ENCODE measurements at regions not wholly inside any gene's neighbourhood (a gene's known extent, or its start where the extent isn't known, plus 50 kb on each side); places are given as distances from the start of the nearest gene placed in this dataset.

DNA sequence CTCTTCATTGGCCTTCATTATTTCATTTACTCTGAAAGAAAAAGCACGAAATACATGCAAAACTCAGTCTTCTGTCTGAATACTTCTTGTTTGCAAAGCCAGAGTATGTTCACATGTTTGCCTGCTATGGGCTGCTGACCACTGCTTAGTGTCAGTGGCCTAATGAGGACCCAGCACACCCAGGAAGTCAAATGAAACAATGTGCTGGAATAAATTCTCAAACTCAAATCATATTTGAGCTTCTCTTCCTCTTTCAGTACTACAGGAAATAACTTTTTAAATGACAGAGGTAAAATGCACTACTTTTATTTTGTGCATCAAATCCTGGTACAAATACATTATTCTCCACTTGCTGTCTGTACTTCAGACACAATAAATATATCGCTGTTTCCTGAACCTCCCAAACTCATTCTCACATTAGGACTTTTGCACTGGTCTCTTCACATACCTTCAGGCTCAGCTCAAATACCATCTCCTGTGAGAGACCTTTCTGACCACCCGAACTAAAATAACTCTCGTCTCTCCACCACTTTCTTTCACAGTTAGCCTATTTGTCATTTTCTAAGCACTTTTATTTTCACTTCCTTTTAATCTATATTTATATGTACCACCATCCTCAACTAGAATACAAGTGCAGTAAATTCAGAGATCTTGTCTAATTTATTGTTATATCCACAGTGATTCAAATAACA, 176.8 kb downstream of the TUSC7 start:
- Histone ChIP-seq H2AK5ac (ENCODE audit: low read depth, low read length) (no peak overlapping the region), H4K91ac (ENCODE audit: low read depth, low read length, poor library complexity) (no peak overlapping the region), H3K9ac (ENCODE audit: low read depth, low read length, poor library complexity) (no peak overlapping the region), H3K4me1 (ENCODE audit: control insufficient read depth in 2 of 2, insufficient read depth in 1 of 2, low read depth in 1 of 2, low read length in 2 of 2) (no peaks in the 10 kb centered on the region), H3K4ac (ENCODE audit: low read length) (no peak overlapping the region), H3K18ac (ENCODE audit: low read length) (no peak overlapping the region), H3K4me2 (ENCODE audit: insufficient read depth, low read length, poor library complexity, severe bottlenecking) (no peak overlapping the region), H4K8ac (ENCODE audit: low read depth, low read length) (no peak overlapping the region), H2BK15ac (ENCODE audit: low read length) (no peak overlapping the region), H2BK5ac (ENCODE audit: low read length) (no peak overlapping the region), H3K9me3 (replicated peaks in 1 of 2; ENCODE audit: control insufficient read depth in 2 of 2, insufficient read depth in 1 of 2, low read depth in 1 of 2, low read length in 2 of 2) (no peaks in the 10 kb centered on the region), H3K27me3 (ENCODE audit: control insufficient read depth in 3 of 3, insufficient read depth in 3 of 3, low read depth in 1 of 3, low read length in 3 of 3) (no peaks in the 10 kb centered on the region), H3K23ac (ENCODE audit: low read depth, low read length, poor library complexity) (no peak overlapping the region), H3K4me3 (ENCODE audit: low read length in 2 of 2) (no peak overlapping the region), H3K36me3 (replicated peaks in 1 of 2; ENCODE audit: control insufficient read depth in 2 of 2, insufficient read depth in 2 of 2, low read length in 2 of 2) (no peaks in the 10 kb centered on the region), H3K79me1 (ENCODE audit: low read depth, low read length) (no peaks in the 10 kb centered on the region), H3K27ac (replicated peaks; ENCODE audit: low read length) (no peak overlapping the region), H2BK120ac (ENCODE audit: low read depth, low read length) (no peak overlapping the region), H2BK12ac (ENCODE audit: low read length) (no peak overlapping the region), H3K14ac (ENCODE audit: low read length) (no peak overlapping the region), H2AFZ (ENCODE audit: low read length) (no peak overlapping the region)
- WGBS, 2 donors (ENCODE audit: extremely low coverage in 2 of 2, insufficient read length in 2 of 2, insufficient replicate concordance in 1 of 2), result no CpG with 5 or more reads among the region's 4 CpGs
- no peak for DNase-seq (ENCODE audit: low spot score)

DNA sequence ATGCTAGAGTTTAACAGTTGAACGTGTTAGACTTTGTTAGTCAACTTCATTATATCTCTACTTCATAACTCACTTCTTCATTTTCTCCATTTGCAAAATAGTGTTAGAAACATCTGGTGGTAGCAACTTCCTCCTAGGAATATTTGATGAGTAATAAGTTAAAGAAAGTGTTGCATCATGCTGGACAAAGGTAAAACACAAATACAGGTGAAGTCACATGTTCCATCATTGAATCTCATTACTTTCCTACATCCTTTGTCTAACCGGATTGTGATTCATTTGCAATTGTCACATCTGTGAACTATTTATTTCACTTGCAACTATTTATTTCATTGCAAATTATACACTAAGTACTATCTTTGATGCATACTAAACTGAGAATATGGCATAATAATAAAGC, 186.5 kb downstream of the TUSC7 start:
- no CpG with 5 or more reads among the region's 2 CpGs for WGBS, 2 donors (ENCODE audit: extremely low coverage in 2 of 2, insufficient read length in 2 of 2, insufficient replicate concordance in 1 of 2)
- Histone ChIP-seq H3K27me3 (ENCODE audit: control insufficient read depth in 3 of 3, insufficient read depth in 3 of 3, low read depth in 1 of 3, low read length in 3 of 3) (no peaks in the 10 kb centered on the region), H3K18ac (ENCODE audit: low read length) (no peak overlapping the region), H3K9me3 (replicated peaks in 1 of 2; ENCODE audit: control insufficient read depth in 2 of 2, insufficient read depth in 1 of 2, low read depth in 1 of 2, low read length in 2 of 2) (no peaks in the 10 kb centered on the region), H3K79me1 (ENCODE audit: low read depth, low read length) (no peaks in the 10 kb centered on the region), H3K4ac (ENCODE audit: low read length) (no peak overlapping the region), H3K4me1 (ENCODE audit: control insufficient read depth in 2 of 2, insufficient read depth in 1 of 2, low read depth in 1 of 2, low read length in 2 of 2) (no peaks in the 10 kb centered on the region), H3K4me2 (ENCODE audit: insufficient read depth, low read length, poor library complexity, severe bottlenecking) (no peak overlapping the region), H3K14ac (ENCODE audit: low read length) (no peak overlapping the region), H2BK120ac (ENCODE audit: low read depth, low read length) (no peak overlapping the region), H2BK15ac (ENCODE audit: low read length) (no peak overlapping the region), H4K8ac (ENCODE audit: low read depth, low read length) (no peak overlapping the region), H2BK5ac (ENCODE audit: low read length) (no peak overlapping the region), H3K36me3 (replicated peaks in 1 of 2; ENCODE audit: control insufficient read depth in 2 of 2, insufficient read depth in 2 of 2, low read length in 2 of 2) (no peaks in the 10 kb centered on the region), H3K4me3 (ENCODE audit: low read length in 2 of 2) (no peak overlapping the region), H2AFZ (ENCODE audit: low read length) (no peak overlapping the region), H2BK12ac (ENCODE audit: low read length) (no peak overlapping the region), H2AK5ac (ENCODE audit: low read depth, low read length) (no peak overlapping the region), H3K23ac (ENCODE audit: low read depth, low read length, poor library complexity) (no peak overlapping the region), H4K91ac (ENCODE audit: low read depth, low read length, poor library complexity) (no peak overlapping the region), H3K9ac (ENCODE audit: low read depth, low read length, poor library complexity) (no peak overlapping the region), H3K27ac (replicated peaks; ENCODE audit: low read length) (no peak overlapping the region)
- DNase-seq (ENCODE audit: low spot score), result no peak

DNA sequence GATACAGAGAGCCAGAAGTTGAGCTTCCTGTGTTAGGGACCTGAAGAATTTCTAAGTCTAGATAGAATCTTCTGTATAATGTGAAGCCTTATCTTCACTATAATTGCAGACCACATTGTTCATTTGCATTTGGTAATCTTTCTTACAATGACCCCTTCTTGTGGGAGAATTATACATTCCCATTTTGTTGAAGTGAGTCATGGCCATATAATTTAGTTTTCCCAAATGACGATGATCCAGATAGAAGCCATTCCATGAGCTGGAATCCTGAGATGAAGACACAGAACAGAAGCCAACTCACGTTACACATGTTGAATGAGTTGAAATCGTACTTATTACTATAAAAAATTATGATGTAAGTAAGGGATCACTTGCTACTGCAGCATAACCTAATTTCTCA, 187.8 kb downstream of the TUSC7 start:
- no peak overlapping the region for H2AFZ ChIP-seq (ENCODE audit: low read length)

DNA sequence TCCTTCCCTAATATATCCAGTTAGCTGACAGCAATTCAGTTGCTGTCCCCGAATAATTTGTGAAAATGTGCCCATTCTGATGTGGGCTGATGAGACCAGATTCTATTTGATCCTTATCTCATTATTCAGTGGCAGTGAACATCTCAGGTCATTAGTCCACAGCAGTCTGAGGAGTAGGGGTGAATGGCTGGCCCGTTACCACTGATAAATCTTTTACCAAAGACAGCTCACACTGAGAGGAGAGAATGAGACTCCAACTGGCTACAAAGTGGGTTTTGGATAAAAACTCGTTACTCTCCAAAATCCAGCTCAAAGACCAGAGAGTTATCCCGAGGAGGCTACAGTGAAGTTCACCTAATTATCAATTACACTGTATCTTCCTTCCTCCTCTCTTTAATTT, 189.7 kb downstream of the TUSC7 start:
- Histone ChIP-seq H3K36me3 (replicated peaks in 1 of 2; ENCODE audit: control insufficient read depth in 2 of 2, insufficient read depth in 2 of 2, low read length in 2 of 2) (no peaks in the 10 kb centered on the region), H3K9me3 (replicated peaks in 1 of 2; ENCODE audit: control insufficient read depth in 2 of 2, insufficient read depth in 1 of 2, low read depth in 1 of 2, low read length in 2 of 2) (no peaks in the 10 kb centered on the region), H2AK5ac (ENCODE audit: low read depth, low read length) (no peak overlapping the region), H2BK5ac (ENCODE audit: low read length) (no peak overlapping the region), H2BK120ac (ENCODE audit: low read depth, low read length) (no peak overlapping the region), H4K8ac (ENCODE audit: low read depth, low read length) (no peak overlapping the region), H3K23ac (ENCODE audit: low read depth, low read length, poor library complexity) (no peak overlapping the region), H3K79me1 (ENCODE audit: low read depth, low read length) (no peaks in the 10 kb centered on the region), H2AFZ (ENCODE audit: low read length) (no peak overlapping the region), H4K91ac (ENCODE audit: low read depth, low read length, poor library complexity) (no peak overlapping the region), H3K4me3 (ENCODE audit: low read length in 2 of 2) (no peak overlapping the region), H3K27me3 (ENCODE audit: control insufficient read depth in 3 of 3, insufficient read depth in 3 of 3, low read depth in 1 of 3, low read length in 3 of 3) (no peaks in the 10 kb centered on the region), H3K4me1 (ENCODE audit: control insufficient read depth in 2 of 2, insufficient read depth in 1 of 2, low read depth in 1 of 2, low read length in 2 of 2) (no peaks in the 10 kb centered on the region), H3K27ac (replicated peaks; ENCODE audit: low read length) (no peak overlapping the region), H3K9ac (ENCODE audit: low read depth, low read length, poor library complexity) (no peak overlapping the region), H3K4ac (ENCODE audit: low read length) (no peak overlapping the region), H2BK12ac (ENCODE audit: low read length) (no peak overlapping the region), H2BK15ac (ENCODE audit: low read length) (no peak overlapping the region), H3K4me2 (ENCODE audit: insufficient read depth, low read length, poor library complexity, severe bottlenecking) (no peak overlapping the region), H3K14ac (ENCODE audit: low read length) (no peak overlapping the region), H3K18ac (ENCODE audit: low read length) (no peak overlapping the region)
- WGBS, 2 donors (ENCODE audit: extremely low coverage in 2 of 2, insufficient read length in 2 of 2, insufficient replicate concordance in 1 of 2), result no CpG with 5 or more reads among the region's 4 CpGs
- no peak for DNase-seq (ENCODE audit: low spot score)

More for the DNA sequence above, 187.8 kb downstream of the TUSC7 start:
- no peak overlapping the region for H4K8ac ChIP-seq (ENCODE audit: low read depth, low read length)
- no peaks in the 10 kb centered on the region for H3K9me3 ChIP-seq (replicated peaks in 1 of 2; ENCODE audit: control insufficient read depth in 2 of 2, insufficient read depth in 1 of 2, low read depth in 1 of 2, low read length in 2 of 2)
- H3K27me3 ChIP-seq (ENCODE audit: control insufficient read depth in 3 of 3, insufficient read depth in 3 of 3, low read depth in 1 of 3, low read length in 3 of 3), result no peaks in the 10 kb centered on the region
- H2AK5ac ChIP-seq (ENCODE audit: low read depth, low read length), result no peak overlapping the region
- H3K4me1 ChIP-seq (ENCODE audit: control insufficient read depth in 2 of 2, insufficient read depth in 1 of 2, low read depth in 1 of 2, low read length in 2 of 2), result no peaks in the 10 kb centered on the region
- no peaks in the 10 kb centered on the region for H3K79me1 ChIP-seq (ENCODE audit: low read depth, low read length)
- H3K14ac ChIP-seq (ENCODE audit: low read length), result no peak overlapping the region
- H3K36me3 ChIP-seq (replicated peaks in 1 of 2; ENCODE audit: control insufficient read depth in 2 of 2, insufficient read depth in 2 of 2, low read length in 2 of 2), result no peaks in the 10 kb centered on the region
- no peak for DNase-seq (ENCODE audit: low spot score)
- H2BK5ac ChIP-seq (ENCODE audit: low read length), result no peak overlapping the region
- H2BK15ac ChIP-seq (ENCODE audit: low read length), result no peak overlapping the region
- WGBS, 2 donors (ENCODE audit: extremely low coverage in 2 of 2, insufficient read length in 2 of 2, insufficient replicate concordance in 1 of 2), result no CpG with 5 or more reads among the region's 3 CpGs
- H2BK12ac ChIP-seq (ENCODE audit: low read length), result no peak overlapping the region
- H3K4ac ChIP-seq (ENCODE audit: low read length), result no peak overlapping the region
- no peak overlapping the region for H3K18ac ChIP-seq (ENCODE audit: low read length)
- H3K23ac ChIP-seq (ENCODE audit: low read depth, low read length, poor library complexity), result no peak overlapping the region
- no peak overlapping the region for H3K4me3 ChIP-seq (ENCODE audit: low read length in 2 of 2)
- H4K91ac ChIP-seq (ENCODE audit: low read depth, low read length, poor library complexity), result no peak overlapping the region
- no peak overlapping the region for H3K9ac ChIP-seq (ENCODE audit: low read depth, low read length, poor library complexity)
- no peak overlapping the region for H3K4me2 ChIP-seq (ENCODE audit: insufficient read depth, low read length, poor library complexity, severe bottlenecking)
- no peak overlapping the region for H2BK120ac ChIP-seq (ENCODE audit: low read depth, low read length)
- no peak overlapping the region for H3K27ac ChIP-seq (replicated peaks; ENCODE audit: low read length)

Data from neuronal stem cell (in vitro differentiated cells).